ENCODE measurements at regions not wholly inside any gene's neighbourhood (a gene's known extent, or its start where the extent isn't known, plus 50 kb on each side); places are given as distances from the start of the nearest gene placed in this dataset.
"Not testable (repeated sequence)": the region's sequence is repeated elsewhere in the genome, so short reads cannot be mapped to it uniquely, and the experiment has no call there.

DNA sequence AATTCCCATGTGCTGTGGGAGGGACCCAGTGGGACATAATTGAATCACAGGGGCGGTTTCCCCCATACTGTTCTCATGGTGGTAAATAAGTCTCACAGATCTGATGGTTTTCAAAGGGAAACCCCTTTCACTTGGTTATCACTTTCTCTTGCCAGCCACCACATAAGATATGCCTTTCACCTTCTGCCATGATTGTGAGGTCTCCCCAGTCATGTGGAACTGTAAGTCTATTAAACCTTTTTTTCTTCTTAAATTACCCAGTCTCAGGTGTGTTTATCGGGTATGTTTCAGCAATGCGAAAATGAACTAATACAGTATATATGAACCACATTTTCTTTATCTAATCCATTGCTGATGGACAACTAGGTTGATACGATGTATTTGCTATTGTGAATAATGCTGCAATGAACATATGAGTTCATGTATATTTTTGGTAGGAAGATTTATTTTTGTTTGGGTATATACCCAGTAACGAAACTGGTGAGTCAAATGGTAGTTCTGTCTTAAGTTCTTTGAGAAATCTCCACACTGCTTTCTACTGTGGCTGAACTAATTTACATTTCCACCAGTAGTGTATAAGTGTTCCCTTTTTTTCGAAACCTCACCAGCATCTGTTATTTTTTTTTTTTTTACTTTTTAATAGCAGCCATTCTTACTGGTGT is 70.0 kb upstream of the HGF start:
- Histone ChIP-seq H3K9ac (ENCODE audit: low read depth in 1 of 2, low read length in 2 of 2) (no peak overlapping the region), H3K27ac (ENCODE audit: low read depth in 2 of 2, low read length in 2 of 2) (no peak overlapping the region), H3K4me1 (ENCODE audit: control insufficient read depth in 2 of 2, insufficient read depth in 2 of 2, low read length in 2 of 2) (no peaks in the 10 kb centered on the region), H3K36me3 (ENCODE audit: control insufficient read depth in 2 of 2, insufficient read depth in 2 of 2, low read length in 2 of 2) (no peaks in the 10 kb centered on the region), H3K27me3 (ENCODE audit: control insufficient read depth in 2 of 2, insufficient read depth in 2 of 2, low read length in 2 of 2) (no peaks in the 10 kb centered on the region), H3K4me3 (ENCODE audit: low read length in 2 of 2) (no peak overlapping the region), H3K9me3 (ENCODE audit: control insufficient read depth in 2 of 2, low read length in 2 of 2) (no peaks in the 10 kb centered on the region)

DNA sequence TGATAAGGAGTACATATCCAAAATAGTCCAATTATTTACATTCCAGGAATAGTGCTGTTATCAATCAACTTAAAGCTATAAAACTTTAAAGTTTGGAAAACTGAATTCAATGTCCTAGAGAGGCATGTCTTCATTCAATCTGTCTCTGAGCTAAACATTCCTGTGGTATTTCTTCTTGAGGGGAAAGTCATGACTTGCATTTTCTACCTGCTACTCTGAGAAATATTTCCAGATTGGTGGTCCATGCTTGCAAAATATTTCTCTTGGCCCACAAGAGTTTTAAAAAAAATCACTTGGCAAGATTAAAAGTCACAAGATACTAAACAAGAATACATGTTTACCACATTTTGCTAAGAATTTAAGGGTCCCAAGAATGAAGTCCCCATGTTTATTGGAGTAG is 63.6 kb upstream of the HGF start:
- no peaks in the 10 kb centered on the region for H3K27me3 ChIP-seq (ENCODE audit: control insufficient read depth in 2 of 2, insufficient read depth in 2 of 2, low read length in 2 of 2)
- H3K9me3 ChIP-seq (ENCODE audit: control insufficient read depth in 2 of 2, low read length in 2 of 2) = peaks cover 0 to 6% of the 10 kb centered on the region in 2 donors
- H3K9ac ChIP-seq (ENCODE audit: low read depth in 1 of 2, low read length in 2 of 2) = no peak overlapping the region
- no peak overlapping the region for H3K4me3 ChIP-seq (ENCODE audit: low read length in 2 of 2)
- H3K36me3 ChIP-seq (ENCODE audit: control insufficient read depth in 2 of 2, insufficient read depth in 2 of 2, low read length in 2 of 2) = no peaks in the 10 kb centered on the region
- no peak overlapping the region for H3K27ac ChIP-seq (ENCODE audit: low read depth in 2 of 2, low read length in 2 of 2)
- H3K4me1 ChIP-seq (ENCODE audit: control insufficient read depth in 2 of 2, insufficient read depth in 2 of 2, low read length in 2 of 2) = no peaks in the 10 kb centered on the region

- H3K4me3 ChIP-seq (ENCODE audit: low read length in 2 of 2) = no peak overlapping the region
- H3K27me3 ChIP-seq (ENCODE audit: control insufficient read depth in 2 of 2, insufficient read depth in 2 of 2, low read length in 2 of 2) = no peaks in the 10 kb centered on the region
- no peaks in the 10 kb centered on the region for H3K4me1 ChIP-seq (ENCODE audit: control insufficient read depth in 2 of 2, insufficient read depth in 2 of 2, low read length in 2 of 2)
- H3K9me3 ChIP-seq (ENCODE audit: control insufficient read depth in 2 of 2, low read length in 2 of 2) = peaks cover 0 to 6% of the 10 kb centered on the region in 2 donors
- H3K9ac ChIP-seq (ENCODE audit: low read depth in 1 of 2, low read length in 2 of 2) = no peak overlapping the region
- no peak overlapping the region for H3K27ac ChIP-seq (ENCODE audit: low read depth in 2 of 2, low read length in 2 of 2)
- H3K36me3 ChIP-seq (ENCODE audit: control insufficient read depth in 2 of 2, insufficient read depth in 2 of 2, low read length in 2 of 2) = no peaks in the 10 kb centered on the region
Observed at GRCh38 chr7:81831883-81832282, 62.0 kb upstream of the HGF start.

GRCh38 chr7:81829511-81829910 is 59.7 kb upstream of the HGF start:
- not testable (repeated sequence) for H3K36me3 ChIP-seq (ENCODE audit: control insufficient read depth in 2 of 2, insufficient read depth in 2 of 2, low read length in 2 of 2); H3K9ac ChIP-seq (ENCODE audit: low read depth in 1 of 2, low read length in 2 of 2); H3K9me3 ChIP-seq (ENCODE audit: control insufficient read depth in 2 of 2, low read length in 2 of 2); H3K4me3 ChIP-seq (ENCODE audit: low read length in 2 of 2); H3K4me1 ChIP-seq (ENCODE audit: control insufficient read depth in 2 of 2, insufficient read depth in 2 of 2, low read length in 2 of 2); H3K27me3 ChIP-seq (ENCODE audit: control insufficient read depth in 2 of 2, insufficient read depth in 2 of 2, low read length in 2 of 2); H3K27ac ChIP-seq (ENCODE audit: low read depth in 2 of 2, low read length in 2 of 2)

DNA sequence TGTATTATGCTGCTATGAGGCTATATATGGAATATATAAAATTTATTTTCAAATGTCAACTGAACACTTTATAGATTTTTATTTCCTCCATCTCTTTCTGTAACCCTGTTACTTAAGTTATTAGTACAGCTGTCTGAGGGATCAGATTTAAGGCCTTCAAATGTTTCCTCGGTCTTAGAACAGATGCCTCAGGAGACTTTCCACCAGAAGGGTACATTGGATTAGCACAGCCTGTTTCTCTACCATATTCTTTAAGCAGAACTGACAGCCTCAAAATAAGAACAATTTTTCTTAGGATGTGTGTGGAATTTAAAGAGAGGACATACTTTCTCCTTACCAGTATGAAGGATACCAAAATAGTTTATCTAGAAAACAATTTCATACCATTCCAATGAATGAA is 53.0 kb upstream of the HGF start:
- no peaks in the 10 kb centered on the region for H3K9me3 ChIP-seq (ENCODE audit: control insufficient read depth in 2 of 2, low read length in 2 of 2)
- no peak overlapping the region for H3K27ac ChIP-seq (ENCODE audit: low read depth in 2 of 2, low read length in 2 of 2)
- no peak overlapping the region for H3K9ac ChIP-seq (ENCODE audit: low read depth in 1 of 2, low read length in 2 of 2)
- no peaks in the 10 kb centered on the region for H3K27me3 ChIP-seq (ENCODE audit: control insufficient read depth in 2 of 2, insufficient read depth in 2 of 2, low read length in 2 of 2)
- no peaks in the 10 kb centered on the region for H3K36me3 ChIP-seq (ENCODE audit: control insufficient read depth in 2 of 2, insufficient read depth in 2 of 2, low read length in 2 of 2)
- no peak overlapping the region for H3K4me3 ChIP-seq (ENCODE audit: low read length in 2 of 2)
- H3K4me1 ChIP-seq (ENCODE audit: control insufficient read depth in 2 of 2, insufficient read depth in 2 of 2, low read length in 2 of 2) = no peaks in the 10 kb centered on the region

- Histone ChIP-seq H3K9ac (ENCODE audit: low read depth in 1 of 2, low read length in 2 of 2) (no peak overlapping the region), H3K36me3 (ENCODE audit: control insufficient read depth in 2 of 2, insufficient read depth in 2 of 2, low read length in 2 of 2) (no peaks in the 10 kb centered on the region), H3K27ac (ENCODE audit: low read depth in 2 of 2, low read length in 2 of 2) (no peak overlapping the region), H3K4me3 (ENCODE audit: low read length in 2 of 2) (no peak overlapping the region), H3K4me1 (ENCODE audit: control insufficient read depth in 2 of 2, insufficient read depth in 2 of 2, low read length in 2 of 2) (no peaks in the 10 kb centered on the region), H3K27me3 (ENCODE audit: control insufficient read depth in 2 of 2, insufficient read depth in 2 of 2, low read length in 2 of 2) (no peaks in the 10 kb centered on the region), H3K9me3 (ENCODE audit: control insufficient read depth in 2 of 2, low read length in 2 of 2) (no peaks in the 10 kb centered on the region)
Observed at GRCh38 chr7:81819861-81820260, 50.0 kb upstream of the HGF start.

All from mucosa of rectum (tissue), 2 donors.